Tibial artery (tissue), 4 donors: ENCODE measurements at regions not wholly inside any gene's neighbourhood (a gene's known extent, or its start where the extent isn't known, plus 50 kb on each side); places are given as distances from the start of the nearest gene placed in this dataset.

Source experiments
- DNase-seq, 2 donors: peaks; one replicate each; pipeline ENCODE4 v3.0.0-alpha.2; 2019
- H3K27ac ChIP-seq, 2 donors: fragments of 200-600 bp; sonication (generic) in 1 of 2; 1 replicate in 1 of 2; 2 replicates in 1 of 2; pipeline ENCODE4 v1.5.1; 2018 to 2019; ENCODE audit warnings: mild to moderate bottlenecking in 1 of 2
- H3K27me3 ChIP-seq, 2 donors: fragments of 200-600 bp; sonication (generic) in 1 of 2; one replicate each; pipeline versions ENCODE4 v1.5.1 to v1.6.0; 2016 to 2019
- H3K36me3 ChIP-seq, 3 donors: fragments of 200-600 bp; sonication (generic) in 2 of 3; one replicate each; pipeline ENCODE4 v1.5.1; 2016 to 2019; ENCODE audit warnings: mild to moderate bottlenecking in 2 of 3
- H3K4me1 ChIP-seq, 4 donors: fragments of 200-600 bp; sonication (generic) in 2 of 4; 1 replicate in 3 of 4; 2 replicates in 1 of 4; pipeline ENCODE4 v1.5.1; 2016 to 2019
- H3K4me3 ChIP-seq, 2 donors: fragments of 200-600 bp; sonication (generic) in 1 of 2; 1 replicate in 1 of 2; 2 replicates in 1 of 2; pipeline ENCODE4 v1.5.1; 2018 to 2019; ENCODE audit warnings: mild to moderate bottlenecking in 2 of 2
- H3K9me3 ChIP-seq, 3 donors: fragments of 200-600 bp; sonication (generic) in 1 of 3; one replicate each; pipeline ENCODE4 v1.5.1; 2016 to 2019
- CTCF ChIP-seq, 2 experiments: fragments of 200-600 bp in 1 of 2; fragments of 450-650 bp in 1 of 2; IDR thresholded peaks; one replicate each; pipeline ENCODE4 v1.5.1; 2017 to 2019; ENCODE audit warnings: antibody characterized with exemption in 2 of 2, mild to moderate bottlenecking in 1 of 2, moderate library complexity in 1 of 2
- intact Hi-C: fragments of 100-400 bp; cut with DNase I; formaldehyde crosslinking; loops from one replicate; pipeline ENCODE4 v1.15.0; 2023; ENCODE audit warnings: low total_unique reads

DNA sequence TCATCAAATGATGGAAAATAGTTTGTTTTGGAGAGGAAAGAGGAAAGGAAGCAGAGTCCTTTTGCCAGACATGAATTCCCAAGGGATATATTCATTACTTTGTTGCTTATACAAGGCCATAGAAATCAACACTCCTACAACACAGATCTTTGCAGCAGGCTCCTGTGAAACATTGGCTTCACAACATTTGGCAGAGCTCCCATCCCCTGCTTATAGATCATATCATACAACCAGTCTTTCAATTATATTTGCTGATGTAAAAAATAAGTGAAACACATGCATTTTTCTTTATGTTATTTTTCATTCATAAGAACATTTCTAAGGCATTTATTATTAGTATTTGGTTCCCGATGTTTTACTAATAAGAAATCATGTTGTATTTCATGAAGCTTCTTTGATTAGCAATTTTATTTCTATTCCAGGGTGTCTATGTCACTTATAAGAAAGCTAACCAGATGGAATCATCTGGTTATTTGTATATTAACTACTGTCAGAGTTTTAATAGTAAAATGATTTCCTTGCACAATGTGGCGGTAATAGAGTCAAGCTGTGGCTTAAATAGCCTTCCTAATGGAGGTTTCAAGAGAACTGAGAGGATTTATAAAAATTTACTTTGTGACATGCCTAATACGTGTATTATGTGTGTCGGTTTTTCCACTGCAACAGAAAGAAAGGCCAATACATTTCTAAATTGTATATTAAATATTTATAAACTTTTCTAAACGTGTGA lies 470.3 kb upstream of the NCAM2 start:
- no peaks in the 10 kb centered on the region for H3K27me3 ChIP-seq
- H3K4me1 ChIP-seq, result no peaks in the 10 kb centered on the region
- no peak for TF ChIP-seq CTCF (IDR thresholded peaks at IDR 0.05)
- no peak overlapping the region for H3K4me3 ChIP-seq
- no peak for DNase-seq
- H3K9me3 ChIP-seq, result no peaks in the 10 kb centered on the region
- H3K27ac ChIP-seq, result no peak overlapping the region
- intact Hi-C loops, result no loop called here
- no peaks in the 10 kb centered on the region for H3K36me3 ChIP-seq

- H3K4me3 ChIP-seq, result no peak overlapping the region
- intact Hi-C loops, result no loop called here
- H3K4me1 ChIP-seq, result no peaks in the 10 kb centered on the region
- DNase-seq, result no peak
- H3K27ac ChIP-seq, result no peak overlapping the region
- no peaks in the 10 kb centered on the region for H3K27me3 ChIP-seq
- no peaks in the 10 kb centered on the region for H3K9me3 ChIP-seq
- no peaks in the 10 kb centered on the region for H3K36me3 ChIP-seq
- TF ChIP-seq CTCF (IDR thresholded peaks at IDR 0.05), result no peak
These were observed 461.1 kb upstream of the NCAM2 start for GRCh38 chr21:20537130-20537529.

- H3K9me3 ChIP-seq, result no peaks in the 10 kb centered on the region
- no peaks in the 10 kb centered on the region for H3K36me3 ChIP-seq
- TF ChIP-seq CTCF (IDR thresholded peaks at IDR 0.05), result no peak
- H3K27me3 ChIP-seq, result no peaks in the 10 kb centered on the region
- no peak overlapping the region for H3K4me3 ChIP-seq
- no peak overlapping the region for H3K27ac ChIP-seq
- no peaks in the 10 kb centered on the region for H3K4me1 ChIP-seq
- intact Hi-C loops, result no loop called here
- DNase-seq, result no peak
These were observed 460.1 kb upstream of the NCAM2 start for GRCh38 chr21:20538039-20538658.

DNA sequence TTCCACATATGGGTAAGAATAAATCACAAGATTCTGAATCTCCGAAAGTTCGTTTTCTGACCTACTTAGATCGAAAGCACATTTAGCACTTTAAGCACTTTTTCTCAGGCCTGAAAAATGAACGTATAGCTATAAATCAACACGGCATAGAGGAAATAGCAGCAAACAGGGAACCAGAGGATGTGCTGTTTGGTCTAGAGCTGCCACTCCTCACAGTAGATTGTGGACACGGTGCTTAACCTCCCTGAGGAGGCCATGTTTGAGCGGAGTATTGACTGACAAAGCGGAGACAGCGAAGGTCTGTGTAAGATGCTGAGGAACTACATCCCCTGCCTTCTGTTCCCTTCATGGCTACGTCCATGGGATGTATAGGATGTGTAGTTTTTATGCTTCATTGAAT lies 452.8 kb upstream of the NCAM2 start:
- intact Hi-C loops, result no loop called here

GRCh38 chr21:20551939-20552338 lies 446.3 kb upstream of the NCAM2 start:
- no peaks in the 10 kb centered on the region for H3K4me1 ChIP-seq
- H3K9me3 ChIP-seq, result no peaks in the 10 kb centered on the region
- H3K4me3 ChIP-seq, result no peak overlapping the region
- no peak for DNase-seq
- no peak for TF ChIP-seq CTCF (IDR thresholded peaks at IDR 0.05)
- H3K27ac ChIP-seq, result no peak overlapping the region
- no peaks in the 10 kb centered on the region for H3K36me3 ChIP-seq
- no peaks in the 10 kb centered on the region for H3K27me3 ChIP-seq
- intact Hi-C loops, result no loop called here

More for the DNA sequence above, 452.8 kb upstream of the NCAM2 start:
- Histone ChIP-seq H3K4me3 (no peak overlapping the region), H3K27ac (no peak overlapping the region), H3K4me1 (no peaks in the 10 kb centered on the region), H3K9me3 (no peaks in the 10 kb centered on the region), H3K27me3 (no peaks in the 10 kb centered on the region), H3K36me3 (no peaks in the 10 kb centered on the region)
- no peak for TF ChIP-seq CTCF (IDR thresholded peaks at IDR 0.05)
- DNase-seq, result no peak
